ENCODE measurements at regions not wholly inside any gene's neighbourhood (a gene's known extent, or its start where the extent isn't known, plus 50 kb on each side); places are given as distances from the start of the nearest gene placed in this dataset.

DNA sequence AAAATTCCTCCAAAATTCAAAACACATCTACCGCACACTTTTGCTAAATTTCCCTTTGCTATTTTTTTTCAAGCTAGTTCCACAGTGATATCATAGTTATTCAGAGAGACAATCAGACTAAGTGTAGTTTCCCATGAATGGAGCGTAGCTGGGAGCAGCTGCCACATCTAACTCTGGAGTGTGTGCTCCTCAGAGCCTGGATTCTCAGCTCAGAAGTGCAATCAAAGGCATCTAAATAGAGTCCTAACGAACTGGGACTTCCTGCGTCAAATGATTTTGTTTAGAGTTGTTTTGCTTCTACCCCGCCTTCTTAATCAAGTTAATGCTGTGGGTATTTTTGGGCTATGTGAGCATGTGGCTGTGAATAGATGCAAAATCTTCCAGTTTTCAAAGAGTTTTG, 160.3 kb downstream of the TMEM18 start:
- TF ChIP-seq, protein P1, sequence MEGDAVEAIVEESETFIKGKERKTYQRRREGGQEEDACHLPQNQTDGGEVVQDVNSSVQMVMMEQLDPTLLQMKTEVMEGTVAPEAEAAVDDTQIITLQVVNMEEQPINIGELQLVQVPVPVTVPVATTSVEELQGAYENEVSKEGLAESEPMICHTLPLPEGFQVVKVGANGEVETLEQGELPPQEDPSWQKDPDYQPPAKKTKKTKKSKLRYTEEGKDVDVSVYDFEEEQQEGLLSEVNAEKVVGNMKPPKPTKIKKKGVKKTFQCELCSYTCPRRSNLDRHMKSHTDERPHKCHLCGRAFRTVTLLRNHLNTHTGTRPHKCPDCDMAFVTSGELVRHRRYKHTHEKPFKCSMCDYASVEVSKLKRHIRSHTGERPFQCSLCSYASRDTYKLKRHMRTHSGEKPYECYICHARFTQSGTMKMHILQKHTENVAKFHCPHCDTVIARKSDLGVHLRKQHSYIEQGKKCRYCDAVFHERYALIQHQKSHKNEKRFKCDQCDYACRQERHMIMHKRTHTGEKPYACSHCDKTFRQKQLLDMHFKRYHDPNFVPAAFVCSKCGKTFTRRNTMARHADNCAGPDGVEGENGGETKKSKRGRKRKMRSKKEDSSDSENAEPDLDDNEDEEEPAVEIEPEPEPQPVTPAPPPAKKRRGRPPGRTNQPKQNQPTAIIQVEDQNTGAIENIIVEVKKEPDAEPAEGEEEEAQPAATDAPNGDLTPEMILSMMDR (IDR thresholded peaks at IDR 0.05; ENCODE audit: control extremely low read depth, extremely low read depth, low read depth, missing control alignments) = no peak
- ChIA-PET POLR2A (no interaction called here), CTCF (no interaction called here)
- DNase-seq (ENCODE audit: extremely low spot score) = no peak

DNA sequence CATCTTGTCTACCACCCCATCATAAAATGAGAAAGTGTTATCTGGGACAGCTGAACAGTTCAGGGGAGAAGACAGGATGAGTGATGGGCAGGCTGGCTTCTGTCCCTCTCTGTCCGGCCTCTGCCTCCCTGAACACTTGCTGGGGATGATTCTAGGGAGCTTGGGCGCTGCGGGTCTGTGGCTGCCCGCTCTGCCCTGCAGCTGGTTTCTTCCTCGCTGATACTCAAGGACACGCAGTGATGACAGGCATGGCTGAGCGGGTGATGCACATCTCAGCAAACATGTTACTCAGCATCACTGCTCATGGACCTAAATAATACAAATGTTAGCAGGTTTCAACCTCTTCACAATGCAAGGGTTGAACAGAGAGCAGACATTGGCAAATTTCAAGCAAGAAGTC, 161.1 kb downstream of the TMEM18 start:
- ChIA-PET CTCF (no interaction called here), POLR2A (no interaction called here)
- no peak for DNase-seq (ENCODE audit: extremely low spot score)
- TF ChIP-seq, protein P1 (IDR thresholded peaks at IDR 0.05; ENCODE audit: control extremely low read depth, extremely low read depth, low read depth, missing control alignments) = no peak

GRCh38 chr2:515441-516127, 161.6 kb downstream of the TMEM18 start:
- ChIA-PET POLR2A (no interaction called here), CTCF (no interaction called here)
- TF ChIP-seq, protein P1 (IDR thresholded peaks at IDR 0.05; ENCODE audit: control extremely low read depth, extremely low read depth, low read depth, missing control alignments) = no peak
- no peak for DNase-seq (ENCODE audit: extremely low spot score)

DNA sequence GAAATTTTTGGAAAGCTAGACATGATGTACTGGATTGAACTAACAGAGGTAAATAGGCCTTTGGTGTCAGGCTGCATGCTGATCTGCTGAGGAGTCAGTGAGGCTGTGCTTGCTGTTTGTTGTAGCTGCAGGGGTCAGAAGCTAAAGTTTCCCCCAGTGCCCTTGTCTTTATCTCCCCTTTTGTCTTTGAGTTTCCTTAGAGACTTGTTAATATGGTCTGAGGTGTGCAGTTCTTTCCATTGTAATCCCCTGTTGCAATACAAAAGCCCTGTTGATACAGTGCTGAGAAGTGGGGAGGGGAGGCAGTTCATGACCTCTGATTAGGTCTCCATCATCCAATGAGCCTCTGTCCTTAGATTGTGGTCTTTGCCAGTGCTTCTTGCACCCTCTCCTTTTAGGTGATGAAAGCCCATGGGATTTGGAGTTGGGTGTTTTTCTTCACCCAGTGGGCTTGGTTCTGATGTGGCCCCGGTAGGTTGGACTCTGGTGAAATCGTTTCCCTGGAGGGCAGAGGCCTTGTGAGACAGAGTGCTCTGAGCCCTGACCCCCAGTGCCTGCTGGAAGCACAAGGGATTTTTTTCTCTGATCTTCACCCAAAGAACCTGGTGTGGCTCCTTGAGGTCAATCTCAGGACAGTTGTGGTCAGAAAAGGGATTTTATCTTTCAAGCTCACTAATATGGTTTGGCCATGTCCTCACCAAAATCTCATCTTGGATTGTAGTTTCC, 163.1 kb downstream of the TMEM18 start:
- DNase-seq (ENCODE audit: extremely low spot score) = no peak
- TF ChIP-seq, protein P1 (IDR thresholded peaks at IDR 0.05; ENCODE audit: control extremely low read depth, extremely low read depth, low read depth, missing control alignments) = no peak
- POLR2A ChIA-PET = no interaction called here
- CTCF ChIA-PET = no interaction called here

- DNase-seq (ENCODE audit: extremely low spot score) = no peak
- TF ChIP-seq, protein P1 (IDR thresholded peaks at IDR 0.05; ENCODE audit: control extremely low read depth, extremely low read depth, low read depth, missing control alignments) = no peak
- CTCF ChIA-PET = no interaction called here
- POLR2A ChIA-PET = no interaction called here
These were observed 166.4 kb downstream of the TMEM18 start for GRCh38 chr2:510839-511238.

DNA sequence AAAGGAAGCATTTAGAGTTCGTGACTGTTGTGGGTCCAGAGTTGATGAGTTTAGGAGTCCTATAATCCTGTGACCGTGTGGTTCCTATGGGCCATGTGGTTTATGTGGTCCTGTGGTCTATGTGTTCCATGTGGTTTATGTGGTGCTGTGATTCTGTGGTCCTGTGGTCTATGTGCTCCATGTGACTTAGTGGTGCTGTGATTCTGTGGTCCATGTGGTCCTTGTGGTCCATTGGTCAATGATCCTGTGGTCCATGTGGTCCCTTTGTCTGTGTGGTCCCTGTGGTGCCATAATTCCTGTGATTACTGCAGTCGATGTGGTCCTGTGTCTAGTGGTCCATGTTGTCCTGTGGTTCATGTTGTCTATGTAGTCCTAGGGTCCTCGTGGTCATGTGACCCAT, 167.3 kb downstream of the TMEM18 start:
- ChIA-PET POLR2A (no interaction called here), CTCF (no interaction called here)
- TF ChIP-seq, protein P1 (IDR thresholded peaks at IDR 0.05; ENCODE audit: control extremely low read depth, extremely low read depth, low read depth, missing control alignments) = no peak
- DNase-seq (ENCODE audit: extremely low spot score) = no peak
